Natural killer cell (primary cell): ENCODE measurements at regions not wholly inside any gene's neighbourhood (a gene's known extent, or its start where the extent isn't known, plus 50 kb on each side); places are given as distances from the start of the nearest gene placed in this dataset.

ENCODE experiments used
- ATAC-seq, 3 donors: fragments of 150-1000 bp in 2 of 3; fragments of 200-7000 bp in 1 of 3; cut with Tn5 transposase; 1 replicate in 1 of 3; 2 replicates in 2 of 3; pipeline ENCODE4 v1.10.0; 2021; ENCODE audit warnings: mild to moderate bottlenecking in 2 of 3, moderate library complexity in 2 of 3
- DNase-seq, 2 donors: peaks; one replicate each; pipeline versions ENCODE4 v3.0.0 to v3.0.0-alpha.2; 2013 to 2021; ENCODE audit warnings: mixed read lengths in 1 of 2
- H3K27ac ChIP-seq: one replicate; pipeline ENCODE4 v1.5.1; 2013; ENCODE audit warnings: mild to moderate bottlenecking, low read length
- H3K27me3 ChIP-seq: one replicate; pipeline ENCODE4 v1.6.1; 2013; ENCODE audit warnings: low read length; ENCODE audit not compliant: control insufficient read depth, insufficient read depth
- H3K36me3 ChIP-seq: one replicate; pipeline ENCODE4 v1.6.1; 2013; ENCODE audit warnings: low read length; ENCODE audit not compliant: control insufficient read depth, insufficient read depth
- H3K4me1 ChIP-seq: one replicate; pipeline ENCODE4 v1.6.1; 2013; ENCODE audit warnings: low read length; ENCODE audit not compliant: control insufficient read depth, insufficient read depth
- H3K4me3 ChIP-seq: one replicate; pipeline ENCODE4 v1.5.1; 2013; ENCODE audit warnings: low read length
- H3K9me3 ChIP-seq: one replicate; pipeline ENCODE4 v1.6.1; 2013; ENCODE audit warnings: low read length; ENCODE audit not compliant: control insufficient read depth, insufficient read depth
- H3K27ac Mint-ChIP-seq, 2 donors: one replicate each; pipeline ENCODE4 v1.8.0; 2022; ENCODE audit warnings: mild to moderate bottlenecking in 2 of 2, mixed read lengths in 2 of 2, moderate library complexity in 1 of 2
- H3K27me3 Mint-ChIP-seq, 2 donors: one replicate each; pipeline ENCODE4 v1.8.0; 2022; ENCODE audit warnings: low read depth in 2 of 2, mixed read lengths in 2 of 2
- H3K36me3 Mint-ChIP-seq: one replicate; pipeline ENCODE4 v1.8.0; 2022; ENCODE audit warnings: mixed read lengths
- H3K4me1 Mint-ChIP-seq, 2 donors: one replicate each; pipeline ENCODE4 v1.8.0; 2022; ENCODE audit warnings: mixed read lengths in 2 of 2
- H3K4me3 Mint-ChIP-seq: one replicate; pipeline ENCODE4 v1.8.0; 2022; ENCODE audit warnings: mild to moderate bottlenecking, moderate library complexity, mixed read lengths
- H3K9me3 Mint-ChIP-seq, 2 donors: one replicate each; pipeline ENCODE4 v1.8.0; 2022; ENCODE audit warnings: mixed read lengths in 2 of 2
- CTCF ChIP-seq: fragments of 200-600 bp; IDR thresholded peaks from one replicate; pipeline ENCODE4 v1.8.0; 2022; ENCODE audit warnings: antibody characterized with exemption
- WGBS: methylation state at CpG from one replicate; pipeline ENCODE4 v1.1.7; 2013; ENCODE audit warnings: missing lambda C conversion rate; ENCODE audit not compliant: insufficient coverage; 5-methylcytosine and 5-hydroxymethylcytosine counted together
- intact Hi-C: fragments of 100-400 bp; cut with micrococcal nuclease; formaldehyde crosslinking; loops from one replicate; pipeline ENCODE4 v1.14.2; 2022

DNA sequence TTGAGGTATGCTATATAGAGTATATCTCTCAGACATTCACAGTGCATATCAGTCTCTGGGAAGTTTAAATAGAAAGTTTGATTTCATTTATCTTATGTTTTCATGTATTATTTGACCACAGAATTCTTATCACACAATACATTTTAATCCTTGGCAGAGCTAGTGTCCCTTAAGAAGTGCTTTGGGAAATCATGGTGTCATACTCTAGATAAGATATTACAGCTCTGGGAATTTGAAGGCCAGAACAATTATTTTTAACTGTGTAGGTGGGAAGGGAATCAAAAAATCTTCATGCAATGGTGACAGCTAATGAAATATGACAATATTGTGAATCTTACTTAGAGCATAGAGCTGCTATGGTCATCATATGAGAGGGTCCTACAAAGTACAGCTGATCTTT, 451.3 kb upstream of the FAM98A start:
- intact Hi-C loops: no loop called here
- H3K36me3 Mint-ChIP-seq: no peaks in the 10 kb centered on the region
- Histone ChIP-seq H3K27me3 (no peaks in the 10 kb centered on the region), H3K9me3 (no peaks in the 10 kb centered on the region), H3K4me3 (no peak overlapping the region), H3K36me3 (no peaks in the 10 kb centered on the region), H3K27ac (no peak overlapping the region), H3K4me1 (no peaks in the 10 kb centered on the region)
- ATAC-seq (no peak), DNase-seq (no peak)
- peaks cover 12 to 13% of the 10 kb centered on the region in 2 donors for H3K9me3 Mint-ChIP-seq
- no peaks in the 10 kb centered on the region for H3K27me3 Mint-ChIP-seq
- H3K27ac Mint-ChIP-seq: no peak overlapping the region
- H3K4me1 Mint-ChIP-seq: no peaks in the 10 kb centered on the region
- H3K4me3 Mint-ChIP-seq: no peak overlapping the region
- TF ChIP-seq CTCF: no peak

- Mint-ChIP-seq H3K27me3 (no peaks in the 10 kb centered on the region), H3K27ac (no peak overlapping the region), H3K4me1 (no peaks in the 10 kb centered on the region), H3K4me3 (no peak overlapping the region), H3K9me3 (peaks cover 8 to 14% of the 10 kb centered on the region in 2 donors), H3K36me3 (peaks cover 9% of the 10 kb centered on the region)
- peaks cover 2% of the 10 kb centered on the region for H3K9me3 ChIP-seq
- WGBS: 76% methylated on average over 3 of the region's 5 CpGs
- no peak overlapping the region for H3K27ac ChIP-seq
- no peaks in the 10 kb centered on the region for H3K4me1 ChIP-seq
- ATAC-seq (no peak), DNase-seq (no peak)
- H3K36me3 ChIP-seq: no peaks in the 10 kb centered on the region
- no peaks in the 10 kb centered on the region for H3K27me3 ChIP-seq
- intact Hi-C loops: no loop called here
- H3K4me3 ChIP-seq: no peak overlapping the region
- TF ChIP-seq CTCF: no peak
Observed at GRCh38 chr2:34045101-34045655, 446.1 kb upstream of the FAM98A start.

DNA sequence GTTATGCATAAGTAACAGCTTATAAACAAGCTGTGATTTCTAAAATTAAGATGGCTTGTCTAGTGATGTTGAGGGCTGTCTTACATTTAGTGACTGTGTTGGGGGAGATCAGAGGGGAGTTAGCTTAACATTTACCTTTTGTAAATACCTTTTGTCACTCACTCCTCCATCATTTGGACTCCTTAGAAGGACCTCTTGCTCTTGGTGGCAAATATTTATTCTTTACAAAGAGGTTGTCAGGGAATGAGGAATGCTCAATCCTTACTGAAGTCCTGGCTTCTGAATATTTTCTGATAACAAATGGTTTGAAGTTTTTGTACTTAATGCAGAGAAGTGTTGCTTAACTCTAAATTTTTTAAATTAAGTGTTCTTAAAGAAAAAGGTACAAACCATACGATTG, 438.8 kb upstream of the FAM98A start:
- H3K27me3 ChIP-seq: no peaks in the 10 kb centered on the region
- H3K9me3 Mint-ChIP-seq: peaks cover 0 to 11% of the 10 kb centered on the region in 2 donors
- H3K27me3 Mint-ChIP-seq: no peaks in the 10 kb centered on the region
- ATAC-seq (no peak), DNase-seq (no peak)
- peaks cover 2% of the 10 kb centered on the region for H3K9me3 ChIP-seq
- no peak for TF ChIP-seq CTCF
- H3K4me3 ChIP-seq: no peak overlapping the region
- no peak overlapping the region for H3K27ac Mint-ChIP-seq
- H3K4me1 Mint-ChIP-seq: no peaks in the 10 kb centered on the region
- no peaks in the 10 kb centered on the region for H3K4me1 ChIP-seq
- no peak overlapping the region for H3K4me3 Mint-ChIP-seq
- H3K36me3 ChIP-seq: no peaks in the 10 kb centered on the region
- intact Hi-C loops: no loop called here
- no peaks in the 10 kb centered on the region for H3K36me3 Mint-ChIP-seq
- no peak overlapping the region for H3K27ac ChIP-seq
- WGBS: no CpG with 5 or more reads among the region's 1 CpG

DNA sequence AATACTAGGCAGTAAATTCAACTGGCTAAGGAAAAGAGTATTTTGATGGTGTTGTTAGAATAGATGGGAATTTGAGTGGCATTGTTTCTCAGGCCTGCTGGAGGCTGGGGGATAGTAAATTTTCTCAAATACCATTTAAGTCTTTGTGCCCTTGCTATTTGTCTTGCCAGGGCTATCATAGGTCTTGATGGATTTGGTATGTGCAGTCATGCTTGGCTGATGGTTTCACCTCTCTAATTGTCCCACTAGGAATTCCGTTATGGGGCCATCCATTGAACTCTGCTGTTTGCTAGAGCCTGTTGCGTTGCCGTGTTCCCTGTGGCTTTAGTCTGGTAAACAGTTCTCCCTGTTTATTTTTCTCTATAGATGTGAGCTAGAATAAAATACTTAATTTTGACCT, 438.1 kb upstream of the FAM98A start:
- H3K4me1 ChIP-seq: no peaks in the 10 kb centered on the region
- DNase-seq: no peak
- H3K27ac ChIP-seq: no peak overlapping the region
- H3K4me3 ChIP-seq: no peak overlapping the region
- Mint-ChIP-seq H3K27ac (no peak overlapping the region), H3K27me3 (no peaks in the 10 kb centered on the region), H3K9me3 (peaks cover 0 to 8% of the 10 kb centered on the region in 2 donors), H3K4me3 (no peak overlapping the region), H3K36me3 (no peaks in the 10 kb centered on the region), H3K4me1 (no peaks in the 10 kb centered on the region)
- intact Hi-C loops: no loop called here
- H3K27me3 ChIP-seq: no peaks in the 10 kb centered on the region
- ATAC-seq: no peak
- WGBS: 82% methylated on average over 2 of the region's 3 CpGs
- peaks cover under 1% of the 10 kb centered on the region for H3K9me3 ChIP-seq
- TF ChIP-seq CTCF: no peak
- H3K36me3 ChIP-seq: no peaks in the 10 kb centered on the region
